ENCODE measurements at regions not wholly inside any gene's neighbourhood (a gene's known extent, or its start where the extent isn't known, plus 50 kb on each side); places are given as distances from the start of the nearest gene placed in this dataset.

DNA sequence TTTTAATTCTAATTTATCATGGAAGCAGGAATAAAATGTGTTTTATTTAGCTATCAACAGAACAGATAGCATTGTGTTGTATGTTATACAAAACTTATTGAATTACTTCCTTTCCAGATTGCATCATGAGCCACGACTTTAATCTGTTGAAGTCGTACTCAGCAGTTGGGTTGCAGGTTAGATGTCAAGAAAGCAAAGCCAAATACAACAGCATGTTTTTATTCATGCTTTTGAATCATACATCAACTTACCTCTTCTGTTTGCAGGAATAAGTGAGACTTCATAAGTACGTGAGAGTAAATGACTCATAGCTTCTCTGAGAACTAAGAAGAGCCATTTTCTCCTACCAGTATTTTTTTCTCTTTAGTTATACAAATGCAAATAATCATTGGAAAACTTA lies 110.8 kb upstream of the ADGRL4 start:
- DNase-seq = no peak

GRCh38 chr1:79113836-79114235 lies 107.3 kb upstream of the ADGRL4 start:
- DNase-seq = no peak

DNA sequence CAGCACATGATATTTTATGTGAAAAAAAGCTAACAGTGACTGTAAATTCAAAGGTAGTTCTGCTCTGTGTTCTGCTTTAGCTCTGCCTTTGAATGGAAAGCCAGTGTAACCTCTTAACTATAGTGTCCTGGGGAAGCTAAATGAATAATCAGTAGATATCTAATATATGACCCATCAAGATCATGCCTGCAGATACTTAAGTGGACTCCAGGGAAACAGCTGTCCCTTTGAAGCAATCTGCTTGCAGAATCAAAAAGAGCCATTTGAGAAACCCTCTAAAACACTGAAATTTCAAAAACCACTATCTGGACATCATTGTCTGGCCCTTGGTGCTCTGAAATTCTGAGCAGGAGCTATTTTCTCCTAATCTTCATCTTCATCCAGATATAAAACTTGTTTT lies 104.2 kb upstream of the ADGRL4 start:
- DNase-seq = no peak

DNA sequence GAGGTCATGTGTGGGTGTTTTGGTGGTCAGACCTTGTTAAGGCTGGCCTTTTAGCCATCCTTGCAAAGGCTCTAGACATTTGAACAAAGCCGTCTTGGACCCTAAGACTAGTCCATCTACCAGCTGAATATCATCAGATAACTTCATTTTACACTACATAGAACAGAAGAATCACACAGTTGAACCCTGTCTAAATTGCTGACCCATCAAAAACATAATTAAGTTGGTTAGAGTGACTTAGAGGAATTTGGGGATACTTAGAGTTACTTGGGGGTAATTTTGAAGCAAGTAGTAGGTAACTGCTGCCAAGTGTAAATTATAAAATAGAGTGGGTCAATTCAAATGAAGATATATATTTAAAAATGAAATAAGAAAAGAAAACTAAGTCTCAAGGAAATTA lies 102.9 kb upstream of the ADGRL4 start:
- no peak for DNase-seq

DNA sequence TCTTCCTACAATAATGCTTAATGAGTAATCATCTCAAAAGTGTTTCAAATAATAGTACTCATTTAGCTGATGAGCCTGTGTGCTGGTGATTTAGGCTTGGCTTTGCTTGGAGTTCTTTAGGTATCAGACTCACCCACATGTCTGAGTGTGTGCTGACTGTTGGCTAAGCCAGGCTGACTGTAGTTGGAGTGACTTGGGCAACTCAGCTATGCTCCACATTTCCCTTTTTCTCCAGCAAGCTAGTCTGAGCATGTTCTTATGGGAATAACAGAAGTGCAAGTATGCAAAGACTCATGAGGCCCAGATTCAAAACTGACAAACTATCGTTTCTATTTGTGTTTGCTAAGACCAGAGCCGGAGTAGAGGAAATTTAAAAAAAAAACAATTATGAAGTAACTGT lies 99.0 kb upstream of the ADGRL4 start:
- DNase-seq = no peak

GRCh38 chr1:79104617-79105016 lies 98.1 kb upstream of the ADGRL4 start:
- no peak for DNase-seq

DNA sequence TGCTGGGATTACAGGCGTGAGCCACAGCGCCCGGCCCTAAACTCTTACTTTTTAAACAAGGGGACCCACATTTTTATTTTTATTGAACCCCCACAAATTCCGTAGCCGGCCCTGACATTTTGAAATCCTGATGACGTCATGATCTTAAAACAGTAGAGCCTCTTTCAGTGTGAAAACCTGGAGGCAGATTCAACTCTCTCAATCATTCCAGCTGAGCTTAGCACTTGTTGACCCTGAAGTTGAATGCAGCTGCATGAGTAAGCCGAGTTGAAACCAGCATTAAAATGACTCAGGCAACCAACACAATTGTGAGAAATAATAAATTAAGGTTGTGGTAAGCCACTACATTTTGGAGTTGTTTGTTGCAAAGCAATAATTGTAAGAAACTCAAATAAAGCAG lies 93.9 kb upstream of the ADGRL4 start:
- DNase-seq = no peak

DNA sequence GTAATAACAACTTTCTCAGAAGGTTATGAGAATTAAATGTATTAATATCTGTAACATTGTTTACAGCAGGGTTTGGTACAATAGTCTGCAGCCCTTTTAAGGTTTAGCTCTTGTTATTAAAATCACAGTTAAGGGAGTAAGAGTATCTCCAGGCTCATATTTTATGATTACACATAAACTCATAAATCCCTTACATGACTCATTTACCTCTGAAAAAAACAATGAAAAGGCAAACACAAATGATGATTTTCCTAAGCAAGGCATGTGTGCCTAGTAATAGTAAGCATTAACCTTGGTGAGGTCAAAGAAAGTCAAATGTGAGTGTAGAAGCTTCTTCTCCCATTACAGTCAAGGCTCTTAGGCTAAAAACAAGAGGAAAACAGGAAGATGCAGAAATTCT lies 84.5 kb upstream of the ADGRL4 start:
- DNase-seq = no peak

DNA sequence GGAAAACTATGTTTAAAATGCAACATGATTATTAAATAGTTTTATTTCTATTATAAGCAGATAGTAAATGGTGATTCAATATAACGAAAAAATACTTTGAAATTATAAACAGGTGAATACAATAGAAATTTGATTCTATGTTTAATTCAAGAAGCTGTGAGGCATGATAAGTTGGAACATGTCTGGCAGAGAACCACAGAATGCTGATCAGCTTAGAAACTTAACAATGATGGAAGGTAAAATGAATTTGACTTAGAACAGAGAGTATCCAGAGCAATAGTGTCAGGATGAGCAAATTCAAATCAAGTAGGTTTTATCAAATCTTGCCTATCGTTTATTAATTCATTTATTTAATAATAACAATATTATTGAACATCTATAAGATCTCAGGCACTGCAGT lies 83.4 kb upstream of the ADGRL4 start:
- no peak for DNase-seq

GRCh38 chr1:79082233-79082632 lies 75.7 kb upstream of the ADGRL4 start:
- no peak for DNase-seq

DNA sequence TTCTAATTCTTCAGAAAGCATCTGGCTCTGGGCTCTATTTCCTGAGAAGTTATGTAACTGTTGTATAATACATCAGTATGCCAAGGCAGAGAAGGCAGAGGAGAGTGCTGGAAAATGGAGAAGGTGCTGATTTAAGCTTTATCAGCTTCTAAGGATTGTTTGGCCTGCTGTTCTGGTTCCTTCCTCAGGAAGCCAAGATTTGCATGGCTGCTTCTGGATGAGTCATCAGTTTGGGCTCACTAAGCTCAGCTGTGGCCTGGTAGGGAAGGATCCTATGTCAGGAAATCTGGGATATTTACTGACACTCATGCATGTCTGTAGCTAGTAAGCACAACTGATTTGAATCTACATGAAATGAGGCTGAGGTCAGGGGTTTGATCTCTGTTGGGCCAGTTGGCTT lies 73.2 kb upstream of the ADGRL4 start:
- no peak for DNase-seq

DNA sequence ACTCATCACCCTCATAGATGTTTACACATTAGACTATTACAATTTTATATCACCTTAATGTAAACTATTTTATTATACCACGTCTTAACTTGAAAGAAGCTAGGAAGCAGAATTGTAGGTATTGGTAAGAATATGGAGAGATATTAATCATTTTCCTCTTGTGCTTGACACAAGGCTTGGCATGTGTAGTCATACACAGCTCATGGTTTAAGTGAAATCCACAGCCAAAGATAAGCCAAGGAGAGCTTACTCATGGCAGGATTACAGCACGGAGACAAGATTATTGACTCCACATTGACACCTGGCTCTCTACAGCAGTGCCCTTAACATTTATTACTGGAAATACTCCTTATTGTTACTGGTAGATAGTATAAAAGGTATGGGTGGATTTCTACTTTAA lies 68.4 kb upstream of the ADGRL4 start:
- no peak for DNase-seq

- DNase-seq = no peak
Measured at GRCh38 chr1:79069828-79070227, 63.3 kb upstream of the ADGRL4 start.

- no peak for DNase-seq
Measured at GRCh38 chr1:79059341-79059740, 52.8 kb upstream of the ADGRL4 start.
